H1 (cell line): ENCODE measurements at regions not wholly inside any gene's neighbourhood (a gene's known extent, or its start where the extent isn't known, plus 50 kb on each side); places are given as distances from the start of the nearest gene placed in this dataset.

Experiments used
- CHD7 ChIP-seq: fragments of 300-600 bp; sonication (generic); IDR thresholded peaks from 2 replicates; pipeline ENCODE4 v1.7.1; 2012; ENCODE audit warnings: low read length, moderate library complexity, mild to moderate bottlenecking, inconsistent platforms; ENCODE audit not compliant: insufficient replicate concordance
- SIX5 ChIP-seq: IDR thresholded peaks from 2 replicates; pipeline ENCODE4 v1.6.1; 2011; ENCODE audit warnings: mild to moderate bottlenecking, low read depth, low read length

- no peak for TF ChIP-seq SIX5
- TF ChIP-seq CHD7 = no peak
- TF ChIP-seq, all 59 proteins: peak for 0
These were observed 122.3 kb downstream of the EFHB start (continued) for GRCh38 chr3:19811689-19812088.
